Keratinocyte (primary cell): ENCODE measurements at regions not wholly inside any gene's neighbourhood (a gene's known extent, or its start where the extent isn't known, plus 50 kb on each side); places are given as distances from the start of the nearest gene placed in this dataset.
"Not testable (repeated sequence)": the region's sequence is repeated elsewhere in the genome, so short reads cannot be mapped to it uniquely, and the experiment has no call there.

Experiments
- CTCF ChIP-seq, 3 experiments: IDR thresholded peaks in 1 of 3; conservative IDR thresholded peaks in 1 of 3; optimal IDR thresholded peaks in 1 of 3; 2 replicates in 2 of 3; 3 replicates in 1 of 3; pipeline versions ENCODE3 to v1.5.1; 2011; ENCODE audit warnings: low read length in 3 of 3, mild to moderate bottlenecking in 3 of 3, moderate library complexity in 2 of 3, control low read depth in 1 of 3, inconsistent platforms in 1 of 3; ENCODE audit not compliant: insufficient read depth in 2 of 3; ENCODE audit errors: extremely low read depth in 1 of 3
- EZH2 ChIP-seq: IDR thresholded peaks from one replicate; pipeline ENCODE4 v1.6.1; 2012; ENCODE audit warnings: inconsistent platforms, mild to moderate bottlenecking, low read length, moderate library complexity

GRCh38 chr2:72064197-72064596 is 83.5 kb downstream of the CYP26B1 start:
- TF ChIP-seq CTCF (optimal IDR thresholded peaks at IDR 0.05 in 1 of 3, IDR thresholded peaks at IDR 0.05 in 1 of 3, conservative IDR thresholded peaks at IDR 0.05 in 1 of 3; ENCODE audit: extremely low read depth in 1 of 3, insufficient read depth in 2 of 3, low read length in 3 of 3); EZH2: not testable (repeated sequence)
